ENCODE measurements at regions not wholly inside any gene's neighbourhood (a gene's known extent, or its start where the extent isn't known, plus 50 kb on each side); places are given as distances from the start of the nearest gene placed in this dataset.

- dilution Hi-C loops (cut with MboI; ENCODE audit: extremely low pct_ligation_motif_present, low sequenced_read_pairs): no loop called here
- no peaks in the 10 kb centered on the region for H3K9me3 ChIP-seq (replicated peaks; ENCODE audit: control insufficient read depth, insufficient read depth, low read length)
- intact Hi-C loops (cut with micrococcal nuclease): no loop called here
- no peaks in the 10 kb centered on the region for H3K9me1 ChIP-seq (replicated peaks; ENCODE audit: control insufficient read depth, extremely low read depth, insufficient read depth, low read length)
- no peak for FAIRE-seq
- no peaks in the 10 kb centered on the region for H3K27me3 ChIP-seq (ENCODE audit: control insufficient read depth in 2 of 2, insufficient read depth in 2 of 2, low read length in 2 of 2)
- H3K36me3 ChIP-seq (ENCODE audit: control insufficient read depth in 2 of 2, extremely low read depth in 1 of 2, insufficient read depth in 2 of 2, low read length in 2 of 2): no peaks in the 10 kb centered on the region
- no peaks in the 10 kb centered on the region for H3K79me2 ChIP-seq (ENCODE audit: control insufficient read depth, insufficient read depth, low read length)
- no peaks in the 10 kb centered on the region for H3K4me1 ChIP-seq (ENCODE audit: control insufficient read depth, extremely low read depth, insufficient read depth, low read length)
- no peak overlapping the region for H3K4me3 ChIP-seq (replicated peaks in 1 of 3; ENCODE audit: insufficient read depth in 1 of 3, low read depth in 1 of 3, low read length in 3 of 3)
- DNase-seq (ENCODE audit: low read depth, low spot score): no peak
- TF ChIP-seq CTCF (IDR thresholded peaks at IDR 0.05; ENCODE audit: extremely low read depth in 1 of 2, insufficient read depth in 1 of 2, low read depth in 1 of 2, low read length in 2 of 2) (no peak), EZH2 (IDR thresholded peaks at IDR 0.05; ENCODE audit: borderline replicate concordance, low read depth, low read length, severe bottlenecking) (no peak), FOS (IDR thresholded peaks at IDR 0.05; ENCODE audit: borderline replicate concordance, insufficient read depth, low read length) (no peak), MYC (IDR thresholded peaks at IDR 0.05; ENCODE audit: low read depth, low read length) (no peak), MAX (IDR thresholded peaks at IDR 0.05; ENCODE audit: insufficient read depth, insufficient read length) (no peak), JUN (IDR thresholded peaks at IDR 0.05; ENCODE audit: borderline replicate concordance, insufficient read depth, insufficient read length, low read depth) (no peak), POLR2AphosphoS5 (IDR thresholded peaks at IDR 0.05; ENCODE audit: insufficient read depth, low read depth, low read length) (no peak), GATA2 (IDR thresholded peaks at IDR 0.05; ENCODE audit: insufficient read depth, insufficient read length, low read depth, low read length) (no peak)
- no peak overlapping the region for H3K27ac ChIP-seq (ENCODE audit: insufficient read depth, low read depth, low read length)
- ChIA-PET POLR2A (no interaction called here), CTCF (no interaction called here)
- BruUV-seq (replicated peaks): no TSS peak
- H2AFZ ChIP-seq (ENCODE audit: low read depth, low read length): no peak overlapping the region
- no peak overlapping the region for H3K4me2 ChIP-seq (ENCODE audit: insufficient read depth, low read length)
- H4K20me1 ChIP-seq (replicated peaks; ENCODE audit: control insufficient read depth, extremely low read depth, insufficient read depth, low read length): no peaks in the 10 kb centered on the region
- no peak overlapping the region for H3K9ac ChIP-seq (replicated peaks; ENCODE audit: extremely low read depth, insufficient read depth, low read length)
These were observed 92.6 kb downstream of the OLFM4 start for GRCh38 chr13:53121131-53121773.
